ENCODE measurements at regions not wholly inside any gene's neighbourhood (a gene's known extent, or its start where the extent isn't known, plus 50 kb on each side); places are given as distances from the start of the nearest gene placed in this dataset.

- Histone ChIP-seq H3K4me3 (ENCODE audit: low read depth, low read length) (no peak overlapping the region), H3K27me3 (replicated peaks; ENCODE audit: control insufficient read depth, insufficient read depth, low read length) (no peaks in the 10 kb centered on the region), H3K4me1 (no peaks in the 10 kb centered on the region), H3K9me3 (no peaks in the 10 kb centered on the region), H3K36me3 (ENCODE audit: control insufficient read depth, insufficient read depth, low read length) (no peaks in the 10 kb centered on the region)
- Mint-ChIP-seq H3K36me3 (ENCODE audit: insufficient read depth, unreplicated experiment) (no peaks in the 10 kb centered on the region), H3K4me3 (ENCODE audit: unreplicated experiment) (no peak overlapping the region), H3K27me3 (ENCODE audit: insufficient read depth, unreplicated experiment) (peaks cover 16% of the 10 kb centered on the region), H3K9me3 (ENCODE audit: unreplicated experiment) (no peaks in the 10 kb centered on the region), H3K4me1 (ENCODE audit: low read depth, unreplicated experiment) (no peaks in the 10 kb centered on the region), H3K27ac (ENCODE audit: unreplicated experiment) (no peak overlapping the region)
- no peak for TF ChIP-seq CTCF (IDR thresholded peaks at IDR 0.05; ENCODE audit: insufficient read depth in 1 of 2, low read depth in 1 of 2, low read length in 1 of 2, severe bottlenecking in 1 of 2, unreplicated experiment in 1 of 2)
- ChIA-PET CTCF (interaction anchor here (1.9 kb wide), 1 partner anchor 139 kb away, joined by 6 read pairs; no protein-coding TSS in a partner anchor), POLR2A (no interaction called here)
- no TSS peak for BruUV-seq (replicated peaks)
- DNase-seq, result no peak
- intact Hi-C loops (cut with micrococcal nuclease; ENCODE audit: unreplicated experiment), result no loop called here
Measured at GRCh38 chr11:131204282-131204681, 166.1 kb upstream of the NTM start.

- H3K27ac Mint-ChIP-seq (ENCODE audit: unreplicated experiment), result no peak overlapping the region
- H3K4me3 Mint-ChIP-seq (ENCODE audit: unreplicated experiment), result no peak overlapping the region
- Histone ChIP-seq H3K9me3 (no peaks in the 10 kb centered on the region), H3K4me3 (ENCODE audit: low read depth, low read length) (no peak overlapping the region), H3K27me3 (replicated peaks; ENCODE audit: control insufficient read depth, insufficient read depth, low read length) (no peaks in the 10 kb centered on the region), H3K36me3 (ENCODE audit: control insufficient read depth, insufficient read depth, low read length) (no peaks in the 10 kb centered on the region), H3K4me1 (no peaks in the 10 kb centered on the region)
- intact Hi-C loops (cut with micrococcal nuclease; ENCODE audit: unreplicated experiment), result no loop called here
- no peaks in the 10 kb centered on the region for H3K9me3 Mint-ChIP-seq (ENCODE audit: unreplicated experiment)
- H3K27me3 Mint-ChIP-seq (ENCODE audit: insufficient read depth, unreplicated experiment), result peaks cover 18% of the 10 kb centered on the region
- no peaks in the 10 kb centered on the region for H3K36me3 Mint-ChIP-seq (ENCODE audit: insufficient read depth, unreplicated experiment)
- ChIA-PET POLR2A (no interaction called here), CTCF (interaction anchor here (1.9 kb wide), 1 partner anchor 140 kb away, joined by 6 read pairs; no protein-coding TSS in a partner anchor)
- DNase-seq, result no peak
- no TSS peak for BruUV-seq (replicated peaks)
- TF ChIP-seq CTCF (IDR thresholded peaks at IDR 0.05; ENCODE audit: insufficient read depth in 1 of 2, low read depth in 1 of 2, low read length in 1 of 2, severe bottlenecking in 1 of 2, unreplicated experiment in 1 of 2), result no peak
- no peaks in the 10 kb centered on the region for H3K4me1 Mint-ChIP-seq (ENCODE audit: low read depth, unreplicated experiment)
Measured at GRCh38 chr11:131204765-131205380, 165.5 kb upstream of the NTM start.

- Histone ChIP-seq H3K36me3 (ENCODE audit: control insufficient read depth, insufficient read depth, low read length) (no peaks in the 10 kb centered on the region), H3K9me3 (no peaks in the 10 kb centered on the region), H3K4me1 (no peaks in the 10 kb centered on the region), H3K27me3 (replicated peaks; ENCODE audit: control insufficient read depth, insufficient read depth, low read length) (no peaks in the 10 kb centered on the region), H3K4me3 (ENCODE audit: low read depth, low read length) (no peak overlapping the region)
- H3K4me1 Mint-ChIP-seq (ENCODE audit: low read depth, unreplicated experiment), result no peaks in the 10 kb centered on the region
- no peaks in the 10 kb centered on the region for H3K36me3 Mint-ChIP-seq (ENCODE audit: insufficient read depth, unreplicated experiment)
- POLR2A ChIA-PET, result no interaction called here
- no peak for DNase-seq
- intact Hi-C loops (cut with micrococcal nuclease; ENCODE audit: unreplicated experiment), result no loop called here
- no peak for TF ChIP-seq CTCF (IDR thresholded peaks at IDR 0.05; ENCODE audit: insufficient read depth in 1 of 2, low read depth in 1 of 2, low read length in 1 of 2, severe bottlenecking in 1 of 2, unreplicated experiment in 1 of 2)
- no peaks in the 10 kb centered on the region for H3K9me3 Mint-ChIP-seq (ENCODE audit: unreplicated experiment)
- BruUV-seq (replicated peaks), result no TSS peak
- H3K4me3 Mint-ChIP-seq (ENCODE audit: unreplicated experiment), result no peak overlapping the region
- H3K27ac Mint-ChIP-seq (ENCODE audit: unreplicated experiment), result no peak overlapping the region
- CTCF ChIA-PET, result no interaction called here
- H3K27me3 Mint-ChIP-seq (ENCODE audit: insufficient read depth, unreplicated experiment), result peaks cover 24% of the 10 kb centered on the region
Measured at GRCh38 chr11:131206671-131207070, 163.7 kb upstream of the NTM start.
